ENCODE measurements at regions not wholly inside any gene's neighbourhood (a gene's known extent, or its start where the extent isn't known, plus 50 kb on each side); places are given as distances from the start of the nearest gene placed in this dataset.

GRCh38 chr10:3548702-3549101 is 236.3 kb downstream of the KLF6 start:
- no peak overlapping the region for H3K4me3 ChIP-seq (ENCODE audit: low read depth, low read length)
- ChIA-PET POLR2A (no interaction called here), CTCF (no interaction called here)
- TF ChIP-seq CTCF (IDR thresholded peaks at IDR 0.05; ENCODE audit: insufficient read depth, low read length, missing control alignments): no peak
- no peak for DNase-seq (ENCODE audit: low read depth, low spot score)

- ChIA-PET POLR2A (no interaction called here), CTCF (no interaction called here)
- TF ChIP-seq CTCF (IDR thresholded peaks at IDR 0.05; ENCODE audit: insufficient read depth, low read length, missing control alignments): no peak
- no peak overlapping the region for H3K4me3 ChIP-seq (ENCODE audit: low read depth, low read length)
- DNase-seq (ENCODE audit: low read depth, low spot score): no peak
Measured at GRCh38 chr10:3548076-3548475, 236.9 kb downstream of the KLF6 start.

GRCh38 chr10:3544561-3544960 is 240.4 kb downstream of the KLF6 start:
- H3K4me3 ChIP-seq (ENCODE audit: low read depth, low read length): no peak overlapping the region
- CTCF ChIA-PET: no interaction called here
- POLR2A ChIA-PET: no interaction called here
- DNase-seq (ENCODE audit: low read depth, low spot score): no peak
- no peak for TF ChIP-seq CTCF (IDR thresholded peaks at IDR 0.05; ENCODE audit: insufficient read depth, low read length, missing control alignments)

GRCh38 chr10:3542185-3542611 is 242.8 kb downstream of the KLF6 start:
- H3K4me3 ChIP-seq (ENCODE audit: low read depth, low read length): no peak overlapping the region
- TF ChIP-seq CTCF (IDR thresholded peaks at IDR 0.05; ENCODE audit: insufficient read depth, low read length, missing control alignments): no peak
- ChIA-PET POLR2A (no interaction called here), CTCF (interaction anchor here (0.8 kb wide), 1 partner anchor 58 kb away, joined by 3 read pairs; no protein-coding TSS in a partner anchor)
- DNase-seq (ENCODE audit: low read depth, low spot score): peak; percentile 60

- CTCF ChIA-PET: no interaction called here
Measured at GRCh38 chr10:3539696-3540383, 245.2 kb downstream of the KLF6 start.

More at GRCh38 chr10:3539696-3540383, 245.2 kb downstream of the KLF6 start:
- POLR2A ChIA-PET: no interaction called here
- H3K4me3 ChIP-seq (ENCODE audit: low read depth, low read length): no peak overlapping the region
- no peak for TF ChIP-seq CTCF (IDR thresholded peaks at IDR 0.05; ENCODE audit: insufficient read depth, low read length, missing control alignments)
- DNase-seq (ENCODE audit: low read depth, low spot score): no peak

Data from AG04449 (cell line).